WTC11 (cell line): ENCODE measurements at regions not wholly inside any gene's neighbourhood (a gene's known extent, or its start where the extent isn't known, plus 50 kb on each side); places are given as distances from the start of the nearest gene placed in this dataset.

ENCODE experiments used
- CBFB ChIP-seq: sonication (generic); formaldehyde crosslinking; IDR thresholded peaks from 2 replicates; pipeline ENCODE4 v1.8.1; 2022; ENCODE audit warnings: mild to moderate bottlenecking, low read depth, missing genetic modification reagents
- CREB1 ChIP-seq: sonication (generic); formaldehyde crosslinking; IDR thresholded peaks from 2 replicates; pipeline ENCODE4 v1.8.0; 2023; ENCODE audit warnings: mild to moderate bottlenecking, missing genetic modification reagents
- GTF2I ChIP-seq: fragments of 250-450 bp; sonication (Bioruptor Pico); conservative IDR thresholded peaks from 2 replicates; pipeline ENCODE4 v1.4.0; 2021; ENCODE audit warnings: mild to moderate bottlenecking
- MXD4 ChIP-seq: fragments of 250-450 bp; sonication (Bioruptor Pico); IDR thresholded peaks from 2 replicates; pipeline ENCODE4 v1.8.0; 2021; ENCODE audit warnings: mild to moderate bottlenecking, moderate library complexity, borderline replicate concordance
- RELA ChIP-seq: sonication (generic); formaldehyde crosslinking; IDR thresholded peaks from 2 replicates; pipeline ENCODE4 v1.8.1; 2022; ENCODE audit warnings: missing genetic modification reagents, mild to moderate bottlenecking, borderline replicate concordance
- ZBTB21 ChIP-seq: sonication (generic); formaldehyde crosslinking; IDR thresholded peaks from 2 replicates; pipeline ENCODE4 v1.8.1; 2023; ENCODE audit warnings: mild to moderate bottlenecking, missing genetic modification reagents, borderline replicate concordance
- TF ChIP-seq, protein P1 (sequence below): sonication (generic); formaldehyde crosslinking; IDR thresholded peaks from 2 replicates; pipeline ENCODE4 v1.8.0; 2022; ENCODE audit warnings: mild to moderate bottlenecking, missing genetic modification reagents
- TF ChIP-seq, protein P2 (sequence below): sonication (generic); formaldehyde crosslinking; IDR thresholded peaks from 2 replicates; pipeline ENCODE4 v1.8.1; 2022; ENCODE audit warnings: low read depth, mild to moderate bottlenecking, moderate library complexity, missing genetic modification reagents, borderline replicate concordance
- TF ChIP-seq, protein P3 (sequence below): sonication (generic); formaldehyde crosslinking; IDR thresholded peaks from 2 replicates; pipeline ENCODE4 v1.8.1; 2023; ENCODE audit warnings: mild to moderate bottlenecking, missing genetic modification reagents, moderate library complexity
- TF ChIP-seq, protein P4 (sequence below): fragments of 200-600 bp; IDR thresholded peaks from 2 replicates; pipeline ENCODE4 v1.8.0; 2022; ENCODE audit warnings: antibody characterized with exemption
- TF ChIP-seq, protein P5 (sequence below): sonication (generic); formaldehyde crosslinking; IDR thresholded peaks from 2 replicates; pipeline ENCODE4 v1.8.0; 2022; ENCODE audit warnings: mild to moderate bottlenecking, missing genetic modification reagents
- TF ChIP-seq, protein P6 (sequence below): sonication (generic); formaldehyde crosslinking; IDR thresholded peaks from 2 replicates; pipeline ENCODE4 v1.8.0; 2022; ENCODE audit warnings: mild to moderate bottlenecking, missing genetic modification reagents

DNA sequence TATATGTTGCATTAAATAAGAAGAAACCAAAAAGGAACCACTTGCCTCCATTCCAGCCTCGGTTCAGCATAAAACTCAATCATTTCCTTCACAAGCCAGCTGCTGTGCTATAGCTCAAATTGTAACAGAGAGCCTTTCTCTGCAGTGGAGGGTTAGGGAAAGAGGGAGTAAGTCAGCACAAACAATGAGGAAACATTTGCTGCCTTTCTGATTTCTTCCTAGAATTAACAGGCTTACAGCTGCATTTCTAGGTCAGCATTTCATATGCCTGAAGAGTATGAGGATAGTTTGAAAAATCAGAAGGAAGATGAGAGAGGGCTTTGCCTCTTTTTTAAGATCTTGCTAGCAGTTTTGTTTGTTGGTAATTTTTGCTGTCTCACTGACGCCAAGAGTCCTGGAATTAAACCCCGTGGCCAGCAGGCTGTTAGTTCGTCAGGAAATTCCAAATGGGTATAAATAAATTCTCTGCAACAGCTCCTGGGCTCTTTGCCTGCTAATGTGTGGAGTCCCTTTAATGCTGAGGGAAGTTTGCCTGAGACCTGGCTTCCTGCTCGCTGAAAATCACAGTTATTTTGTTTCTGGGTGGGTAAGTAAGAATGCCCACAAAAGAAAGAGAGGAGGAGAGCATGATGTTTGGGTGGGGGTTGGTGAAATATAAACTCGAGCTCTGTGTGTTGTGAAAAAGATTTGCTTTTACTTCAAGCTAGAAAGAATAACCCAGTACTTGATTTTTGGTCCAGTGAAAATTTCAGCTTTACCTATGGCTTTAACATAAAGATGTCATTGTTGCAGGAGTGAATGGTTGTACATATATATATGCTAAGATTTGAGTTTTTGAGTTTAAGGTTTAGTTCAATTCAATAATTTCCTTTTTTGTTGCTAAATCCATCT is 148.1 kb upstream of the DMRT1 start:
- no peak for TF ChIP-seq RELA (CRISPR knock-in tag)
- TF ChIP-seq, protein P1, sequence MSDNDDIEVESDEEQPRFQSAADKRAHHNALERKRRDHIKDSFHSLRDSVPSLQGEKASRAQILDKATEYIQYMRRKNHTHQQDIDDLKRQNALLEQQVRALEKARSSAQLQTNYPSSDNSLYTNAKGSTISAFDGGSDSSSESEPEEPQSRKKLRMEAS (CRISPR knock-in tag): no peak
- TF ChIP-seq, protein P2, sequence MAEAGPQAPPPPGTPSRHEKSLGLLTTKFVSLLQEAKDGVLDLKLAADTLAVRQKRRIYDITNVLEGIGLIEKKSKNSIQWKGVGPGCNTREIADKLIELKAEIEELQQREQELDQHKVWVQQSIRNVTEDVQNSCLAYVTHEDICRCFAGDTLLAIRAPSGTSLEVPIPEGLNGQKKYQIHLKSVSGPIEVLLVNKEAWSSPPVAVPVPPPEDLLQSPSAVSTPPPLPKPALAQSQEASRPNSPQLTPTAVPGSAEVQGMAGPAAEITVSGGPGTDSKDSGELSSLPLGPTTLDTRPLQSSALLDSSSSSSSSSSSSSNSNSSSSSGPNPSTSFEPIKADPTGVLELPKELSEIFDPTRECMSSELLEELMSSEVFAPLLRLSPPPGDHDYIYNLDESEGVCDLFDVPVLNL (CRISPR knock-in tag): no peak
- TF ChIP-seq GTF2I (CRISPR knock-in tag): no peak
- no peak for TF ChIP-seq CREB1 (CRISPR knock-in tag)
- no peak for TF ChIP-seq ZBTB21 (CRISPR knock-in tag)
- TF ChIP-seq, protein P3, sequence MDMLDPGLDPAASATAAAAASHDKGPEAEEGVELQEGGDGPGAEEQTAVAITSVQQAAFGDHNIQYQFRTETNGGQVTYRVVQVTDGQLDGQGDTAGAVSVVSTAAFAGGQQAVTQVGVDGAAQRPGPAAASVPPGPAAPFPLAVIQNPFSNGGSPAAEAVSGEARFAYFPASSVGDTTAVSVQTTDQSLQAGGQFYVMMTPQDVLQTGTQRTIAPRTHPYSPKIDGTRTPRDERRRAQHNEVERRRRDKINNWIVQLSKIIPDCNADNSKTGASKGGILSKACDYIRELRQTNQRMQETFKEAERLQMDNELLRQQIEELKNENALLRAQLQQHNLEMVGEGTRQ (CRISPR knock-in tag): no peak
- no peak for TF ChIP-seq MXD4 (CRISPR knock-in tag)
- TF ChIP-seq, protein P4, sequence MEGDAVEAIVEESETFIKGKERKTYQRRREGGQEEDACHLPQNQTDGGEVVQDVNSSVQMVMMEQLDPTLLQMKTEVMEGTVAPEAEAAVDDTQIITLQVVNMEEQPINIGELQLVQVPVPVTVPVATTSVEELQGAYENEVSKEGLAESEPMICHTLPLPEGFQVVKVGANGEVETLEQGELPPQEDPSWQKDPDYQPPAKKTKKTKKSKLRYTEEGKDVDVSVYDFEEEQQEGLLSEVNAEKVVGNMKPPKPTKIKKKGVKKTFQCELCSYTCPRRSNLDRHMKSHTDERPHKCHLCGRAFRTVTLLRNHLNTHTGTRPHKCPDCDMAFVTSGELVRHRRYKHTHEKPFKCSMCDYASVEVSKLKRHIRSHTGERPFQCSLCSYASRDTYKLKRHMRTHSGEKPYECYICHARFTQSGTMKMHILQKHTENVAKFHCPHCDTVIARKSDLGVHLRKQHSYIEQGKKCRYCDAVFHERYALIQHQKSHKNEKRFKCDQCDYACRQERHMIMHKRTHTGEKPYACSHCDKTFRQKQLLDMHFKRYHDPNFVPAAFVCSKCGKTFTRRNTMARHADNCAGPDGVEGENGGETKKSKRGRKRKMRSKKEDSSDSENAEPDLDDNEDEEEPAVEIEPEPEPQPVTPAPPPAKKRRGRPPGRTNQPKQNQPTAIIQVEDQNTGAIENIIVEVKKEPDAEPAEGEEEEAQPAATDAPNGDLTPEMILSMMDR: no peak
- TF ChIP-seq, protein P5, sequence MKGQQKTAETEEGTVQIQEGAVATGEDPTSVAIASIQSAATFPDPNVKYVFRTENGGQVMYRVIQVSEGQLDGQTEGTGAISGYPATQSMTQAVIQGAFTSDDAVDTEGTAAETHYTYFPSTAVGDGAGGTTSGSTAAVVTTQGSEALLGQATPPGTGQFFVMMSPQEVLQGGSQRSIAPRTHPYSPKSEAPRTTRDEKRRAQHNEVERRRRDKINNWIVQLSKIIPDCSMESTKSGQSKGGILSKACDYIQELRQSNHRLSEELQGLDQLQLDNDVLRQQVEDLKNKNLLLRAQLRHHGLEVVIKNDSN (CRISPR knock-in tag): no peak
- no peak for TF ChIP-seq CBFB (CRISPR knock-in tag)
- TF ChIP-seq, protein P6, sequence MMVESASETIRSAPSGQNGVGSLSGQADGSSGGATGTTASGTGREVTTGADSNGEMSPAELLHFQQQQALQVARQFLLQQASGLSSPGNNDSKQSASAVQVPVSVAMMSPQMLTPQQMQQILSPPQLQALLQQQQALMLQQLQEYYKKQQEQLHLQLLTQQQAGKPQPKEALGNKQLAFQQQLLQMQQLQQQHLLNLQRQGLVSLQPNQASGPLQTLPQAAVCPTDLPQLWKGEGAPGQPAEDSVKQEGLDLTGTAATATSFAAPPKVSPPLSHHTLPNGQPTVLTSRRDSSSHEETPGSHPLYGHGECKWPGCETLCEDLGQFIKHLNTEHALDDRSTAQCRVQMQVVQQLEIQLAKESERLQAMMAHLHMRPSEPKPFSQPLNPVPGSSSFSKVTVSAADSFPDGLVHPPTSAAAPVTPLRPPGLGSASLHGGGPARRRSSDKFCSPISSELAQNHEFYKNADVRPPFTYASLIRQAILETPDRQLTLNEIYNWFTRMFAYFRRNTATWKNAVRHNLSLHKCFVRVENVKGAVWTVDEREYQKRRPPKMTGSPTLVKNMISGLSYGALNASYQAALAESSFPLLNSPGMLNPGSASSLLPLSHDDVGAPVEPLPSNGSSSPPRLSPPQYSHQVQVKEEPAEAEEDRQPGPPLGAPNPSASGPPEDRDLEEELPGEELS (CRISPR knock-in tag): no peak
